GM19467 (cell line): ENCODE measurements at regions not wholly inside any gene's neighbourhood (a gene's known extent, or its start where the extent isn't known, plus 50 kb on each side); places are given as distances from the start of the nearest gene placed in this dataset.

ENCODE experiments used
- ATAC-seq: cut with Tn5 transposase; IDR thresholded peaks from one replicate; pipeline ENCODE4 v1.9.1; 2021; ENCODE audit warnings: mild to moderate bottlenecking, moderate library complexity; ENCODE audit not compliant: unreplicated experiment

DNA sequence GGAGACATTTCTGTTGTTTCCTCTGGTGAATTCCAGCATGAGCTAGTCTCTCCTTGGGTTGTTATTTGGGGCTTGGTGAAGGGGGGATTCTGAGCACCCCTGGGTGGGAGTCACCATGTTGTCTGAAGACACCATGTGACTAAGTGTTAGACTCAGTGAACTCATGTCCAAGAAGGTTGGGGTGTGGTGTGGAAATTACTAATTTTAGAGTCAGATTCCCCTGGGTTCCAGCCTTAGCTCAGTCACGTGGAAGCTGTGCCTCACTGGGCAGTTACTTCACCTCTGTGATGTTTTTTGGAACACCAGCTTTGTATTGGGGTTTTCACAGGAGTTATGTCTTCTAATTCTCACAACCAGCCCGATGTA is 171.5 kb downstream of the RPLP1 start:
- no peak for ATAC-seq

DNA sequence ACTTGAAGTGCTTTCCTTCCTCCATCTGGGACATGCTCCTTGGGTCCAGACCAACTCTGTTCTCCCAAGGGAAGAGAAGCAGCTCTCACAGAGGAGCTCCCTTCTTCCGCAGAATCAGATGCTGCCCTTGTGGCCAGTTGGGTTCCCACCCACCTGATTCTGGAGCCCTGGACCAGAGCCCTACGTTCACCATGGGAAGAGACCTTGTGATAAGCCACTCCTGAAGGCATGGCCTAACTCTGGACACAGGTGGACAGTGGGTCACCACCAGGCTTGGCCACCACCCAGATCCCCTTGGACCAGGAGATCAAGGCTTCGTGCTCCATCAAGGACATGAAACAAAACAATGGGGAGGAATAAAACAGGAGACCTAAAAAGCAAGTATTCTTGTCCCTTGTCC is 172.2 kb downstream of the RPLP1 start:
- no peak for ATAC-seq

GRCh38 chr15:69625328-69625727 is 172.7 kb downstream of the RPLP1 start:
- no peak for ATAC-seq

DNA sequence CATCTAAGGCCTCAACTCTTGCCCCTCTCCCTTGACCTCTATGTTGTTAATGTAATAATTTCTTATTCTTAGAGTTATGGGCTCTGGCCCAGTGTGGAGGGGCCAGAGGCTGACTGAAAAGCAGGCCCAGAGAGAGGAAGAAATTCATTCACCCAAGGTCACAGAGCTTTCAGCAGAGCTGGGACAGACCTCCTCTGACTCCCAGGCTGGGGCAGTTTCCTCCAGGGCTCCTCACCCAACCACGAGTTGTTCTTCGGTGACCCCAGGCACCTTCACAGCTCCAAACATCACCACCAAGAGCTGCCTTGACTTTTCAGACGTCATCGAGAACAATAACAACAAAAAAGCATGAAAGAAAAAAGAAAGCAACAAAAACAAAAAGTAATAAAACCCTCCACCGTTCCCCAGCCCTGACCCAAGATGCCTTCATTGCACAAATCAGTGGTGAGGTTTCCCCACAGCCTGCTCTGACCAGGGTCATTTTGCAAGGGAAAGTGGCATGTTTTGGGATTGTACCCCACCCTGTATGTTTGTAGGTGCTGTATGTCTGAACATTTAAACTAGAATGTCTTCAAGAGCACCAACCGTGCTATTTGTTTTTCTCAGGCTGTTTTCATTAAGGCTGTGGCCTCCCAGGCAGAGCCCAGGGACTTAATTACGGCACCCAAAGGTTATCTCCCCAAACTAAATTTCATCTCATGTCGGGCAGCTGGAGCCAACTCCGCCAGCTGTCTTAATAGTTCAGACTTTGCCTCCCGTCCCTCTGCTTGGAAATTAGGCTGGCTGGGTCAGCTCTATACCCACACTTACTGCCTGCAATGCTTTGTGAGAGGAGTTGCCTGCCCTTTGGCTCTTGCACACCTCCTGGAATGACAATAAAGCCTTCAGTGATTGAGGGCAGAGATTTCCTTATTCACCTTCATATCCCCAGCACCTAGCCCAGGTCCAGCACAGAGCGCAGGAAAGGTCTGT is 173.8 kb downstream of the RPLP1 start:
- no peak for ATAC-seq

- ATAC-seq: no peak
Observed at GRCh38 chr15:69627548-69628158, 175.0 kb downstream of the RPLP1 start.

DNA sequence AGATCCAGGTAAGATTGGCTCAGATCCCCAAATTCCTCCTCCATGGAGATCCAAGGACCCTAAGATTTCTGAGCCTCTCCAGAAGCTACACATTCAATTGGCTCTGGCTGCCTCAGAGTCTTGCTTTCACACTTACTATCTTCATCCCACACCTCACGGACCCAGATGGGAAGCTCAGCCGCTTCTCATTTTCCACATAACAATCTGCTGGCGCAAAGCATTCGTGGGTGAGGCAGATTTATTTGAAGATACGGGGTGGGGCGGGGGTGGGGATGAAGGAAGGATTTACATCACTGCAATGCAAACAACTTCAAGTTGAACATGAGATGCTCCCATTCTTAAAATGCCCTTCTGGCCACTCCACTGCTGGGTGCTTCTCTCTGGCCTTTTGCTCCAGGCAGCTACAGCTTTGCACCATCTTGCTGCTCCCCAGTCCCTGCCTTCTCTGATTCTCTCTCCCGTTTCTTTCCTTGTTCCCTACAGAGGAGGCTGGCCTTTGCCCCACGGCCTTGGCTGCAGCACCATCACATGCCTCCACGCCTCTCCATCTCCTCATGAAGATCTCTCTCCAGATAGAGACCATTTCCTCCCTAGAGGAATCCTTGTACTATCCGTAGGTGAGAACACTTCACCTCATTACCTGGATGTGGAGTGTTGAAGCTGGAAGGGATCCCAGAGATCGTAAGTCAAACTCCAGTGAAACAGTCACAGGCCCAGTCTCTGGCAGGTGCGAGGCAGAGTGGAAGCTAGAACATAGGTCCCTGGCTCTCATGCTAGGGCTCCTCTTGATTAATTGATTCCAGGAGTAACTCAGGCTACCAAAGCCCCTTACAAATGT is 175.9 kb downstream of the RPLP1 start:
- no peak for ATAC-seq

DNA sequence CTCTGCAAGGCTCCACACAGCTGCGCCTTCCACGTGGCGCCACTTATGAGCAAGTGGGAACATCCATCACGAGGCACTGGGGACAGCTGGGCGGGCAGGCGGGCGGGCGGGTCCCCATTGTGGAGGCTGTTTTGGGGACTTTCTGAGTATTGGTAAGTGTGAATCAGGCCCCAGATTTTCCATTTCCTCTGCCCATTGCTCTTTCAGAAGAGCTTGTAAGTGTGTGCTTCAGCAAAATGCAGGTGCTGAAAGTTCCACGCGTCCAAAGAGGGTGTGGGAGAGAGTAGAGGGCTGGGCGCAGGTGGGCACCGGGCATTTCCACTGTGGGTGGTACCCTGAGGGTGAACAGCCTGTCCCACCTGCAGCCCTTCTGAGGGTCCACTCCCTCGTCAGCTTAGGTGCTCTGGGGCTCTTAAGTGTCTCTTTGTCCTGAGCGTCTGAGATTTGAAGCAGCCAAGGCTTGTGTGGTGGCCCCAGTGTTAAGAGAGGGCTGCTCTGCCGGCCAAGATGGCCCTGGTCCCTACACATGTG is 177.1 kb downstream of the RPLP1 start:
- ATAC-seq: no peak

- ATAC-seq: no peak
Observed at GRCh38 chr15:69631005-69631404, 178.4 kb downstream of the RPLP1 start.

GRCh38 chr15:69631978-69632377 is 179.4 kb downstream of the RPLP1 start:
- ATAC-seq: no peak

GRCh38 chr15:69634860-69635259 is 182.2 kb downstream of the RPLP1 start:
- ATAC-seq: no peak

DNA sequence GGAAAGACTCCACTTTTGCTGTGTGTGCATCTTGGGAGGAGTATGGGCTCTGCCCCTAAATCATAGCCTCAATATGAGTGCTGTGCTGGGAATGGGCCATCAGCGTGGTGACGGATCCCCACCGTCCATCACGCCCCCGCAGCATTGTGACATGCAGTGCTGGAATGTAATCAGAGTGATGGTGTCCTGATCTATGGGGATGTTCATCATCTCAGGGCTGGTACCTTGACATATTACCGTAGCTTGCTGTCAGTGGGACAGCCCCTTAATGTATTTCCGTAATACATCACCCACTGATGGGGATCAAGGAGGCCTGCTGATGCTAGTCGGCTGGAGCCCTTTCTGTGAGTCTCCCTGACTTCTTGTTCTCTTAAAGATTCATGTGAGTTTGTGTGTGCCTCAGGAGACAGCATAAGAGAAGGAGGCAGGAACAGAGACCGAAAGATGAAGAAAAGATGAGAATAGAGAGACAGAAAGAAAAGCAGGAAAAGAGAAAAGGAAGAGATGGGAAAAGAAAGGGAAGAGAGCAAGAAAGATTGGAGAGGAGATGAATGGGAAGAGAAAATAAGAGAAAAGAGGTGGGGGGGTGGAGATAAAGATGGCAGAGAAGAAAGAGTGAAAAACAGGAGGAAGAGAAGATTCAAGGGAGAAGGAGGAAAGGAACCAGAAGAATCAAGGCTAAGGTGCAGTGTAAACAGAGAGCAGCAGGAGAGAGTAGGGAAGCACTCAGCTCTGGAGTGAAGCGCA is 183.7 kb downstream of the RPLP1 start:
- ATAC-seq: no peak

DNA sequence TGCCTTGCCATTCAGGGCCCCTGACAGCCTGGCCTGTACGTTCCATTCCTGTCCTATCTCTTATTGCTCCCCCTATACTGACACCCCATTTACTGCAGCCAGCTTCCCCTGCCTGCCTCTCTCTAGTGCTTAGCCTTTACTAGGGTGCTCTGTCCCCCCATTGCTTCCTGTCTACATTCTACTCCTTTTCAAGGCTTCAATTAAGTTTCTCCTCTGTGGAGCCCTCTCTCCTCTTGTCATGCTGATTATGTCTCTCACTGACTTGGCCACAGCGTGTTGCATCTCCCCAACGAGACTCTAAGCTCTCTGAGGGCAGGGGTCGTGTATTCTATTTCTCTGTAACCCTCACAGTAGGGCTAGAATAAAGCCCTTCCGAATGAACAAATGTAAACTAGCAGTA is 185.2 kb downstream of the RPLP1 start:
- no peak for ATAC-seq

DNA sequence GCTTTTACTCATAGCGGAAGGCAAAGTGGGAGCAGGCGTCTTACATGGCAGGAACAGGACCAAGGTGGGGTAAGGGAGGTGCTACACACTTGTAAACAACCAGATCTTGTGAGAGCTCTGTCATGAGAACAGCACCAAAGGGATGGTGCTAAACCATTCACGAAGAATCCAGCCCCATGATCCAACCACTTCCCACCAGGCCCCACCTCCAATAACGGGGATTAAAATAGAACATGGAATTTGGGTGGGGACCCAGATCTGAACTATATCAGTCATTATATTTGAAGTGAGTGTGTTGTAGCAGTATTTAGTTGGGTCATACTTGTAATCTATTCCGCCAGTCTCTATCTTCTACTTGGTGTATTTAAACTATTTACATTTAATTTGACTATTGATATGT is 190.9 kb downstream of the RPLP1 start:
- no peak for ATAC-seq

DNA sequence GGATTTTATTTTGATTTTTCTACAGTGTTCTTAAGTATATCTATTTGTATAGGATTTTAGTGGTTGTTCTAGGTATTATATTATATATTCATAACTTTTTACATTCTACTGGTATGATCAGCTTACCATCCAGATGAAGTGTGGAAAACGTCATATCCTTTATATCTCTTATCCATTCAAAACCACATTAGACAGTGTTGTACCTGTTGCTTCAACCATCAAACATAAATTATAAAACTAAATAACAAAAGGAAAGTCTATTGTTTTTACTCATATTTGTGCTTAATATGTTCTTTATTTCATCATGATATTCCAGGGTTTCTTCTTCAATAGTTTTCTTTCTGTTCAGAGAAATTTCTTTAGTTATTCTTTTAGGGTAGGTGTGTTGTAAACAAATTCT is 191.4 kb downstream of the RPLP1 start:
- no peak for ATAC-seq

DNA sequence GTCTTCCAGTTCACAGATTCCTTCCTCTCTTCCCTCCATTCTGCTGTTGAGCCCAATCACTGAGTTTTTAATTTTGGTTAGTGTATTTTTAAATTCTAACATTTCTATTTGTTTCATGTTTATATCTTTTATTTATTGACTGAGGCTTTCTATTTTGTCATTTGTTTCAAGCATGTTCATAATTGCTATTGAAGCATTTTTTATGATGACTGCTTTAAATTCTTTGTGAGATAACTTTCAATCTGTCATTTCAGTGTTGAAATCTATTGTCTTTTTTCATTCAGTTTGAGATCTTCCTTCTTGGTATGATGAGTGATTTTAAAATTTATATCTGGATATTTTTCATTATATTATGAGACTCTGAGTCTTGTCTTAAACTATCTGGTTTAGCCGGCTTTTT is 192.3 kb downstream of the RPLP1 start:
- no peak for ATAC-seq

DNA sequence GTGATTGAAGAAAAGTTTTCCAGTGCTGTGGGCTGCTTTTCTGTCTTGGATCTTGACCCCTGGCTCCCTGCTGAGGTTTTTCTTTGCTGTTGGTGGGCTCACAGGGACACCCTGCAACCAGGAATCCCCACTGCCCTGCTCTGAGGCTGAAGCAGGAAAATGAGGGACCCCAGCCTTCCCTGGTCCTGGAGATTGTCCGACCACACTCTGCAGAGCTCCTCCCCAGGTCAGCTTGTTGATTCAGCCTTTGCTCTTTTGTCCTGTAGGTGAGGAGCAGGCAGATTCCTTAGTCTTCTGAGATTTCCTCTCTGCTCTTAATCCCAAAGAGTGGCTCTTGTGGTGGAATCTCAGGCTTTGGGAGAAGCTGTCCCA is 194.5 kb downstream of the RPLP1 start:
- no peak for ATAC-seq

DNA sequence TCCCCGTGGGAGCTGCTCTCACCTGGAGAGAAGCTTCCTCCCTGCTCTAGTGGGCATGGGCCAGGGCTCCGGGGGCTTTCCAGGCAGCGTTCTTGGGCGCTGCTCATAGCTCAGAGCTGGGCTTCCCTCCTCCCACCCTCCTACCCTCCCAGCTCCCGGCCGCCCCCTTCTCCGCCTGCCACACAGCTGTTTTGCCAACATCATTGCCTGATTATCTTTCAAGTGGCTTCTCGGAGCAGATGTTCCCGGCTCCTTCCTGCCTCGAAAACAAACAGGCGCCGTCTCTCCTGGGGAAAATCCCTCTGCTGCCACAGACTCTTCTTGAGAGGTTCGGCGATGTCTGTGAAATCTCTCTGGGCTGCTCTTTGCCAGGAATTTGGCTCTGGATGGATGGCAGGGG is 195.6 kb downstream of the RPLP1 start:
- no peak for ATAC-seq

DNA sequence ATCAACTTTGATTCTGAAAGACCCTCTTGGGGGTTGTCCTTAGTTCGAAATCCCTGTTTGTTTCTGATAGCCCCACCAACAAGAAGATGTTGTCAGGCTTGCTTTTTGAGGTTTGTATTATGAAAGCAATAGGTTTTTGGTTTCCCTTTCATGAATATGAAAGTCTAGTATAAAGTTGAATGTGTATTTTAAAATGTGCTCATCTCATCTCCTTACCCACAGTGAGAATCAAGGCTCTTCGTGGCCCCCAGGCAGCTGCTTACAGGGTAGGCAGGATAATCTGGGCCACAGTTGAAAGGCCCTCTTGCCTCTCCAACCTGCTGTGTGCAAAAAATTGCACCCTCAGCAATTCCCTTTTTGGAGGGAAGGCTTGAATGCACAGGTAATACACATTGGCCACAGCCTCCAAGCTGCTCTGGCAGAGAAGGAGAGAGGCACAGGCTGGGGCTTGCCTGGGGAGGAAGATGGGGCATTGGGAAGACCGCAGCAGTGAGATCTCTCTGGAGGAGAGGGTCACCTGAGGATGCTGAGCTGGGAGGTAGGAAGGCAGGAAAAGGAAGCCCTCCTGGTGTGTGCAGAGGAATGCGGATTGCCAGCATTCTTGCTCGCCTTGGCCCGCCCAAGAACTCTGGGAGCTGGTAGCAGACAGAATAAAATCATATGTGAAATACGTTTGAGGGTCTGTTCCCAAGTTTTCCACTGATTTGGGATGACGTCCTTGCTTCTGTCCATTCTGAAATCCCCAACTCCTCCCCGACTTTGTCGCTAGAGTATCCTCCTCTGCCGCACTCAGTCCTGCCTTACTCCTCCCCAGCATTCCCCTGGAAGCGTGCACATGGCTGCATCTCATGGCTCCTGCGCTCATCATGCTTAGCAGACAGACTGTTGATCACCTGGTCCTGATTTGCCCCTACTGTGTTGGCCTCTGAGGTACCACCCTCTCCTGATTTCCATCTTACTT is 196.4 kb downstream of the RPLP1 start:
- no peak for ATAC-seq

GRCh38 chr15:69652293-69652692 is 199.7 kb downstream of the RPLP1 start:
- no peak for ATAC-seq
